NCI-H146 (cell line): ENCODE measurements at regions not wholly inside any gene's neighbourhood (a gene's known extent, or its start where the extent isn't known, plus 50 kb on each side); places are given as distances from the start of the nearest gene placed in this dataset.
"Not testable (repeated sequence)": the region's sequence is repeated elsewhere in the genome, so short reads cannot be mapped to it uniquely, and the experiment has no call there.

Source experiments
- DNase-seq: peaks from one replicate; lab custom pipeline; 2025; lab: John Stamatoyannopoulos, UW

- no peak for DNase-seq
Measured at GRCh38 chrX:89033723-89034122, 286.7 kb downstream of the CPXCR1 start.

GRCh38 chrX:89034679-89035078 is 287.7 kb downstream of the CPXCR1 start:
- no peak for DNase-seq

DNA sequence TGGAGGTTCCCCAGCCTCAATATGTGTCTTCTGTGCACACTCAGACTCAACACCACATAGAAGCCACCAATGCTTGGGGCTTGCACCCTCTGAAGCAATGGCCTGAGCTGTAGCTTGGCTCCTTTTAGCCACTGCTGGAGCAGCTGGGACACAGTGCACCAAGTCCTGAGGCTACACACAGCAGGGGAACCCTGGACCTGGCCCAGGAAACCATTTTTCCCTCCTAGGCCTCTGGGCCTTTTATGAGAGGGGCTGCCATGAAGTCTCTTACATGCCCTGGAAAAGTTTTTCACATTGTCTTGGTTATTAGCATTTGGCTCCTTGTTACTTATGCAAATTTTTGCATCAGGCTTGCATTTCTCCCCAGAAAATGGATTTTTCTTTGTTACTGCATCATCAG is 306.2 kb downstream of the CPXCR1 start:
- DNase-seq: no peak

GRCh38 chrX:89099587-89099986 is 352.6 kb downstream of the CPXCR1 start:
- not testable (repeated sequence) for DNase-seq

- DNase-seq: no peak
Measured at GRCh38 chrX:89124985-89125384, 378.0 kb downstream of the CPXCR1 start.
